ENCODE measurements at regions not wholly inside any gene's neighbourhood (a gene's known extent, or its start where the extent isn't known, plus 50 kb on each side); places are given as distances from the start of the nearest gene placed in this dataset.

DNA sequence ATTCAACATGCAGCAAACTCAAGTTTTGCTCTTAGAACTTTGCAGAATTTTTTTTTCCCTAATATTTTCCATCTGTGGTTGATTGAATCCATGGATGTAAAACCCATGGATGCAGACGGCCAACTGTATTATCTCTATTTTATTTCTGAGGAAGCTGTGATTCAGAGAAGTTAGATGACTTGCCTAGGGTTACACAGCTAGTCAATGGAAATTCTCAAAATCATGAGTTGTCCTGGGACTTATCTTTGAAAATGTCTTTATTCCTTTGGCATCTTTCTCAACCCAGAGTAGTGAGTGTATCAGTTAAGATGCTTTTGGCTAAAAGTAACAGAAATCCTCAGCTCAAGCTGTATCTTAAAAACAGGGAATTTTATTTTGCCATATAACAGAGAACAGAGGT is 107.9 kb upstream of the GALNT15 start:
- no peak overlapping the region for H3K27ac Mint-ChIP-seq

More for the DNA sequence above, 107.9 kb upstream of the GALNT15 start:
- no peak overlapping the region for H3K56ac ChIP-seq (ENCODE audit: insufficient read length, low read depth, low read length)
- no peak overlapping the region for H4K5ac ChIP-seq (ENCODE audit: insufficient read length, low read depth, low read length)
- H3K18ac ChIP-seq (ENCODE audit: insufficient read length, low read depth, low read length): no peak overlapping the region
- no peak overlapping the region for H3K27ac ChIP-seq (ENCODE audit: insufficient read length, low read depth, low read length)
- H2BK15ac ChIP-seq (ENCODE audit: low read depth, low read length): no peak overlapping the region
- no peak overlapping the region for H2BK20ac ChIP-seq (ENCODE audit: low read depth, low read length, poor library complexity, severe bottlenecking)
- no peak overlapping the region for H2AFZ ChIP-seq (ENCODE audit: low read length)
- no peaks in the 10 kb centered on the region for H3K79me1 ChIP-seq (ENCODE audit: insufficient read depth, low read depth, low read length, poor library complexity, severe bottlenecking)
- H4K8ac ChIP-seq (replicated peaks; ENCODE audit: insufficient read length, low read depth, low read length): no peak overlapping the region
- peaks cover 6% of the 10 kb centered on the region for H3K4me1 ChIP-seq (ENCODE audit: insufficient read depth, low read length)
- no peak overlapping the region for H4K91ac ChIP-seq (ENCODE audit: insufficient read length, low read depth, low read length)
- no peak for DNase-seq
- peaks cover 0 to 4% of the 10 kb centered on the region in 2 experiments; a peak in 1 of 4 replicates for H3K4me1 Mint-ChIP-seq
- no CpG with 5 or more reads among the region's 1 CpG for WGBS (ENCODE audit: extremely low coverage, insufficient read length, low lambda C conversion rate)
- no peak overlapping the region for H2BK120ac ChIP-seq (ENCODE audit: low read depth, low read length, poor library complexity, severe bottlenecking)
- H3K4ac ChIP-seq (ENCODE audit: low read depth, low read length): no peak overlapping the region
- H2BK5ac ChIP-seq (ENCODE audit: insufficient read length, low read length): no peak overlapping the region
- H3K14ac ChIP-seq (ENCODE audit: insufficient read depth, low read length): no peak overlapping the region
- no peaks in the 10 kb centered on the region for H3K36me3 Mint-ChIP-seq (ENCODE audit: insufficient read depth in 1 of 3, low read depth in 3 of 3)
- H4K20me1 ChIP-seq (ENCODE audit: control insufficient read depth, insufficient read depth, insufficient read length): no peaks in the 10 kb centered on the region
- H3K27me3 Mint-ChIP-seq (ENCODE audit: low read depth): peaks cover 3% of the 10 kb centered on the region
- no peak overlapping the region for H3K9ac ChIP-seq (ENCODE audit: extremely low read depth, insufficient read length, low read length)
- no peaks in the 10 kb centered on the region for H3K9me3 ChIP-seq (ENCODE audit: control insufficient read depth, low read depth, low read length)
- TF ChIP-seq, protein P1, sequence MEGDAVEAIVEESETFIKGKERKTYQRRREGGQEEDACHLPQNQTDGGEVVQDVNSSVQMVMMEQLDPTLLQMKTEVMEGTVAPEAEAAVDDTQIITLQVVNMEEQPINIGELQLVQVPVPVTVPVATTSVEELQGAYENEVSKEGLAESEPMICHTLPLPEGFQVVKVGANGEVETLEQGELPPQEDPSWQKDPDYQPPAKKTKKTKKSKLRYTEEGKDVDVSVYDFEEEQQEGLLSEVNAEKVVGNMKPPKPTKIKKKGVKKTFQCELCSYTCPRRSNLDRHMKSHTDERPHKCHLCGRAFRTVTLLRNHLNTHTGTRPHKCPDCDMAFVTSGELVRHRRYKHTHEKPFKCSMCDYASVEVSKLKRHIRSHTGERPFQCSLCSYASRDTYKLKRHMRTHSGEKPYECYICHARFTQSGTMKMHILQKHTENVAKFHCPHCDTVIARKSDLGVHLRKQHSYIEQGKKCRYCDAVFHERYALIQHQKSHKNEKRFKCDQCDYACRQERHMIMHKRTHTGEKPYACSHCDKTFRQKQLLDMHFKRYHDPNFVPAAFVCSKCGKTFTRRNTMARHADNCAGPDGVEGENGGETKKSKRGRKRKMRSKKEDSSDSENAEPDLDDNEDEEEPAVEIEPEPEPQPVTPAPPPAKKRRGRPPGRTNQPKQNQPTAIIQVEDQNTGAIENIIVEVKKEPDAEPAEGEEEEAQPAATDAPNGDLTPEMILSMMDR (conservative IDR thresholded peaks at IDR 0.05): no peak
- H3K9me3 Mint-ChIP-seq: no peaks in the 10 kb centered on the region
- H2AK5ac ChIP-seq (ENCODE audit: insufficient read length, low read length): no peak overlapping the region
- no peaks in the 10 kb centered on the region for H3K27me3 ChIP-seq (ENCODE audit: insufficient read depth, low read length)
- H3T11ph ChIP-seq (ENCODE audit: low read length): no peak overlapping the region
- H2BK12ac ChIP-seq (ENCODE audit: insufficient read length, low read depth, low read length): no peak overlapping the region
- H3K4me3 Mint-ChIP-seq: no peak overlapping the region
- no peak overlapping the region for H3K23ac ChIP-seq (ENCODE audit: insufficient read length, low read depth, low read length)
- H3K79me2 ChIP-seq (ENCODE audit: insufficient read depth, low read length): no peaks in the 10 kb centered on the region
- H3K4me2 ChIP-seq (ENCODE audit: insufficient read depth, insufficient read length, low read length): no peak overlapping the region
- H3K23me2 ChIP-seq (ENCODE audit: insufficient read length, low read depth, low read length, poor library complexity, severe bottlenecking): no peaks in the 10 kb centered on the region
